PC-3 (cell line): ENCODE measurements at regions not wholly inside any gene's neighbourhood (a gene's known extent, or its start where the extent isn't known, plus 50 kb on each side); places are given as distances from the start of the nearest gene placed in this dataset.

Experiments used
- EZH2 ChIP-seq: fragments of 300-600 bp; sonication (generic); IDR thresholded peaks from one replicate; pipeline ENCODE4 v1.6.1; 2017; ENCODE audit warnings: antibody characterized with exemption, mild to moderate bottlenecking, low read length; ENCODE audit not compliant: unreplicated experiment
- EZH2phosphoT487 ChIP-seq: fragments of 300-600 bp; sonication (generic); IDR thresholded peaks from 2 replicates; pipeline ENCODE4 v1.6.1; 2018; ENCODE audit warnings: mild to moderate bottlenecking, antibody characterized with exemption, low read length, borderline replicate concordance
- TF ChIP-seq, protein P1 (sequence below): fragments of 300-600 bp; sonication (generic); conservative IDR thresholded peaks from 2 replicates; pipeline ENCODE4 v1.5.1; 2017; ENCODE audit warnings: antibody characterized with exemption, low read depth, mild to moderate bottlenecking, low read length

DNA sequence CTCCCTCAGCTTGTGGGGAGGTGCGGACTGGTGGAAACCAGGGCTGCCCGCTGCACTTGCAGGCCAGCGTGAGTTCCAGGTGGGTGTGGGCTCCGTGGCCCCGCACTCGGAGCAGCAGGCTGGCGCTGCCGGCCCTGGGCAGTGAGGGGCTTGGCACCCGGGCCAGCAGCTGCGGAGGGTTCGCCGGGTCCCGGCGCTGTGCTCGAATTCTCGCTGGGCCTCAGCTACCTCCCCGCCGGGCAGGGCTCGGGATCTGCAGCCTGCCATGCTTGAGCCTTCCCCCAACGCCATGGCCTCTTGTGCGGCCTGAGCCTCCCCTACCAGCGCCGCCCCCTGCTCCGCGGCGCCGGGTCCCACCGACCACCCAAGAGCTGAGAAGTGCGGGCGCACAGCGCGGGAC is 71.6 kb upstream of the ADGRL1 start:
- TF ChIP-seq, protein P1, sequence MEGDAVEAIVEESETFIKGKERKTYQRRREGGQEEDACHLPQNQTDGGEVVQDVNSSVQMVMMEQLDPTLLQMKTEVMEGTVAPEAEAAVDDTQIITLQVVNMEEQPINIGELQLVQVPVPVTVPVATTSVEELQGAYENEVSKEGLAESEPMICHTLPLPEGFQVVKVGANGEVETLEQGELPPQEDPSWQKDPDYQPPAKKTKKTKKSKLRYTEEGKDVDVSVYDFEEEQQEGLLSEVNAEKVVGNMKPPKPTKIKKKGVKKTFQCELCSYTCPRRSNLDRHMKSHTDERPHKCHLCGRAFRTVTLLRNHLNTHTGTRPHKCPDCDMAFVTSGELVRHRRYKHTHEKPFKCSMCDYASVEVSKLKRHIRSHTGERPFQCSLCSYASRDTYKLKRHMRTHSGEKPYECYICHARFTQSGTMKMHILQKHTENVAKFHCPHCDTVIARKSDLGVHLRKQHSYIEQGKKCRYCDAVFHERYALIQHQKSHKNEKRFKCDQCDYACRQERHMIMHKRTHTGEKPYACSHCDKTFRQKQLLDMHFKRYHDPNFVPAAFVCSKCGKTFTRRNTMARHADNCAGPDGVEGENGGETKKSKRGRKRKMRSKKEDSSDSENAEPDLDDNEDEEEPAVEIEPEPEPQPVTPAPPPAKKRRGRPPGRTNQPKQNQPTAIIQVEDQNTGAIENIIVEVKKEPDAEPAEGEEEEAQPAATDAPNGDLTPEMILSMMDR: no peak
- TF ChIP-seq EZH2 (no peak), EZH2phosphoT487 (no peak)
